WTC11 (cell line): ENCODE measurements at regions not wholly inside any gene's neighbourhood (a gene's known extent, or its start where the extent isn't known, plus 50 kb on each side); places are given as distances from the start of the nearest gene placed in this dataset.

Source experiments
- ATAC-seq: fragments of 200-7000 bp; cut with Tn5 transposase; 2 replicates; pipeline ENCODE4 v1.10.0; 2021; ENCODE audit warnings: mild to moderate bottlenecking, moderate library complexity
- CTCF ChIA-PET: fragments of 300-600 bp; sonication (Branson Sonifier 250); formaldehyde crosslinking; loops from one replicate; lab custom pipeline; 2021; ENCODE audit warnings: antibody characterized with exemption; lab: Charles Lee
- POLR2A ChIA-PET: fragments of 350-600 bp; sonication (Branson Sonifier 250); formaldehyde crosslinking; loops from one replicate; lab custom pipeline; 2021; ENCODE audit warnings: antibody characterized with exemption; lab: Charles Lee
- DNase-seq: peaks from one replicate; pipeline ENCODE4 v3.0.0; 2021; ENCODE audit warnings: low spot score
- H3K27ac Mint-ChIP-seq: 2 replicates; pipeline ENCODE4 v1.8.0; 2021; ENCODE audit warnings: mixed read lengths
- H3K27me3 Mint-ChIP-seq: 2 replicates; pipeline ENCODE4 v1.8.0; 2021; ENCODE audit warnings: low read depth, mild to moderate bottlenecking, moderate library complexity, mixed read lengths
- H3K36me3 Mint-ChIP-seq: 2 replicates; pipeline ENCODE4 v1.8.0; 2021; ENCODE audit warnings: mixed read lengths
- H3K4me1 Mint-ChIP-seq: 2 replicates; pipeline ENCODE4 v1.8.0; 2022; ENCODE audit warnings: mixed read lengths
- H3K4me3 Mint-ChIP-seq: 2 replicates; pipeline ENCODE4 v1.8.0; 2021; ENCODE audit warnings: mild to moderate bottlenecking, moderate library complexity, mixed read lengths
- H3K9me3 Mint-ChIP-seq: 2 replicates; pipeline ENCODE4 v1.8.0; 2021; ENCODE audit warnings: mixed read lengths
- CBFB ChIP-seq: sonication (generic); formaldehyde crosslinking; IDR thresholded peaks from 2 replicates; pipeline ENCODE4 v1.8.1; 2022; ENCODE audit warnings: mild to moderate bottlenecking, low read depth, missing genetic modification reagents
- CREB1 ChIP-seq: sonication (generic); formaldehyde crosslinking; IDR thresholded peaks from 2 replicates; pipeline ENCODE4 v1.8.0; 2023; ENCODE audit warnings: mild to moderate bottlenecking, missing genetic modification reagents
- JAZF1 ChIP-seq: fragments of 250-450 bp; sonication (Bioruptor Pico); IDR thresholded peaks from 2 replicates; pipeline ENCODE4 v1.9.0; 2021; ENCODE audit warnings: moderate library complexity, mild to moderate bottlenecking, inconsistent platforms
- MXD4 ChIP-seq: fragments of 250-450 bp; sonication (Bioruptor Pico); IDR thresholded peaks from 2 replicates; pipeline ENCODE4 v1.8.0; 2021; ENCODE audit warnings: mild to moderate bottlenecking, moderate library complexity, borderline replicate concordance
- MYBL2 ChIP-seq: sonication (generic); formaldehyde crosslinking; IDR thresholded peaks from 2 replicates; pipeline ENCODE4 v1.8.1; 2023; ENCODE audit warnings: mild to moderate bottlenecking, moderate library complexity, missing genetic modification reagents
- NR1H2 ChIP-seq: sonication (generic); formaldehyde crosslinking; IDR thresholded peaks from 2 replicates; pipeline ENCODE4 v1.9.0; 2021; ENCODE audit warnings: mild to moderate bottlenecking, moderate library complexity, missing genetic modification reagents
- OVOL2 ChIP-seq: fragments of 250-450 bp; sonication (Bioruptor Pico); IDR thresholded peaks from 2 replicates; pipeline ENCODE4 v1.9.0; 2021; ENCODE audit warnings: mild to moderate bottlenecking, borderline replicate concordance
- PRRX2 ChIP-seq: fragments of 250-450 bp; sonication (Bioruptor Pico); IDR thresholded peaks from 2 replicates; pipeline ENCODE4 v1.8.0; 2021; ENCODE audit warnings: mild to moderate bottlenecking
- RELA ChIP-seq: sonication (generic); formaldehyde crosslinking; IDR thresholded peaks from 2 replicates; pipeline ENCODE4 v1.8.1; 2022; ENCODE audit warnings: missing genetic modification reagents, mild to moderate bottlenecking, borderline replicate concordance
- RORB ChIP-seq: fragments of 250-450 bp; sonication (Bioruptor Pico); IDR thresholded peaks from 2 replicates; pipeline ENCODE4 v1.9.0; 2021; ENCODE audit warnings: mild to moderate bottlenecking
- SMAD4 ChIP-seq: sonication (generic); formaldehyde crosslinking; IDR thresholded peaks from 2 replicates; pipeline ENCODE4 v1.8.0; 2022; ENCODE audit warnings: mild to moderate bottlenecking, missing genetic modification reagents
- SOX15 ChIP-seq: fragments of 250-450 bp; sonication (Bioruptor Pico); IDR thresholded peaks from 2 replicates; pipeline ENCODE4 v1.9.0; 2021; ENCODE audit warnings: mild to moderate bottlenecking
- ZNF138 ChIP-seq: sonication (generic); formaldehyde crosslinking; conservative IDR thresholded peaks from 2 replicates; pipeline ENCODE4 v1.8.1; 2022; ENCODE audit warnings: mild to moderate bottlenecking, moderate library complexity, missing genetic modification reagents
- ZNF263 ChIP-seq: sonication (generic); formaldehyde crosslinking; IDR thresholded peaks from 2 replicates; pipeline ENCODE4 v1.8.1; 2022; ENCODE audit warnings: low read depth, mild to moderate bottlenecking, moderate library complexity, missing genetic modification reagents
- ZNF317 ChIP-seq: sonication (generic); formaldehyde crosslinking; IDR thresholded peaks from 2 replicates; pipeline ENCODE4 v1.8.1; 2023; ENCODE audit warnings: low read depth, mild to moderate bottlenecking, moderate library complexity, missing genetic modification reagents, borderline replicate concordance
- ZNF396 ChIP-seq: fragments of 250-450 bp; sonication (Bioruptor Pico); IDR thresholded peaks from 2 replicates; pipeline ENCODE4 v1.8.0; 2021; ENCODE audit warnings: mild to moderate bottlenecking, moderate library complexity, borderline replicate concordance
- ZNF671 ChIP-seq: fragments of 250-450 bp; sonication (Bioruptor Pico); IDR thresholded peaks from 2 replicates; pipeline ENCODE4 v1.8.0; 2021; ENCODE audit warnings: mild to moderate bottlenecking
- TF ChIP-seq, protein P1 (sequence below): sonication (generic); formaldehyde crosslinking; IDR thresholded peaks from 2 replicates; pipeline ENCODE4 v1.8.0; 2022; ENCODE audit warnings: mild to moderate bottlenecking, missing genetic modification reagents
- TF ChIP-seq, protein P2 (sequence below): fragments of 250-450 bp; sonication (Bioruptor Pico); IDR thresholded peaks from 2 replicates; pipeline ENCODE4 v1.9.0; 2021; ENCODE audit warnings: mild to moderate bottlenecking
- TF ChIP-seq, protein P3 (sequence below): fragments of 250-450 bp; sonication (Bioruptor Pico); IDR thresholded peaks from 2 replicates; pipeline ENCODE4 v1.8.0; 2021; ENCODE audit warnings: mild to moderate bottlenecking
- TF ChIP-seq, protein P4 (sequence below): sonication (generic); formaldehyde crosslinking; IDR thresholded peaks from 2 replicates; pipeline ENCODE4 v1.8.1; 2023; ENCODE audit warnings: mild to moderate bottlenecking, missing genetic modification reagents
- TF ChIP-seq, protein P5 (sequence below): sonication (generic); formaldehyde crosslinking; IDR thresholded peaks from 2 replicates; pipeline ENCODE4 v1.8.1; 2022; ENCODE audit warnings: mild to moderate bottlenecking, moderate library complexity, missing genetic modification reagents
- TF ChIP-seq, protein P6 (sequence below): fragments of 250-450 bp; sonication (Bioruptor Pico); IDR thresholded peaks from 2 replicates; pipeline ENCODE4 v1.9.0; 2021; ENCODE audit warnings: moderate library complexity, mild to moderate bottlenecking, inconsistent platforms, borderline replicate concordance
- TF ChIP-seq, protein P7 (sequence below): sonication (generic); formaldehyde crosslinking; IDR thresholded peaks from 2 replicates; pipeline ENCODE4 v1.8.1; 2022; ENCODE audit warnings: missing genetic modification reagents, borderline replicate concordance
- TF ChIP-seq, protein P8 (sequence below): fragments of 200-600 bp; IDR thresholded peaks from 2 replicates; pipeline ENCODE4 v1.8.0; 2022; ENCODE audit warnings: antibody characterized with exemption
- TF ChIP-seq, protein P9 (sequence below): sonication (generic); formaldehyde crosslinking; conservative IDR thresholded peaks from 2 replicates; pipeline ENCODE4 v1.8.1; 2022; ENCODE audit warnings: mild to moderate bottlenecking, missing genetic modification reagents

DNA sequence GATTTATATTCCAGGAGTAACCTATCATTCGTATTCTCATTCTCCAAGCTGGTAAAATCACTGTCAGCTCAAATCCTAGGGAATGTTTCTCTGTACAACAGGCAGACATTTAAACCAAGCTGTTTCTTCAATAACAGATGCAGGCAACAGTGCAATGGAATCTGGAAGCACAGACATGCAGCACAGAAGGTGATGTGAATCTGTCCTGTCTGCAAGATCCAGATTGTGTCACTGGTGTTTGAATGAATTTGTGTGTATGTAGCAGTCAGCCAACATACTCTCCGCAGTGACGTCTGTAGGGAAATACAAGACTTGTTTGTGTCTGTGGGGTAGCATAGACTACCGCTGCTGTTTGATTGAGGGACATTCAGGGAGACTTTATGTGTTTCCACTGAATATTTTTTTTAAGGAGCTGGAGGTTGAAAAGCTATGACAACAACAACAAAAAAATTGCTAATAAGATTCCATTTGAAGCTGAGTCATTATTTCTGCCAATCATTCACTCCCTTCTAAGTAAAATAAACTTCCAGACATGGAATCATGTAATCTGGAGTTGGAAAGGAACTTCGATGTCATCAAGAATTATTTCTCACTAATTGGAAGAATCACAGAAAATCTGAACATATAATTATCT lies 122.9 kb upstream of the MYO3A start:
- CTCF ChIA-PET = no interaction called here
- no peaks in the 10 kb centered on the region for H3K27me3 Mint-ChIP-seq
- no peak for TF ChIP-seq ZNF396 (CRISPR knock-in tag)
- TF ChIP-seq ZNF317 = no peak
- no peak for TF ChIP-seq SOX15
- TF ChIP-seq, protein P1, sequence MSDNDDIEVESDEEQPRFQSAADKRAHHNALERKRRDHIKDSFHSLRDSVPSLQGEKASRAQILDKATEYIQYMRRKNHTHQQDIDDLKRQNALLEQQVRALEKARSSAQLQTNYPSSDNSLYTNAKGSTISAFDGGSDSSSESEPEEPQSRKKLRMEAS (CRISPR knock-in tag) = no peak
- TF ChIP-seq, protein P2, sequence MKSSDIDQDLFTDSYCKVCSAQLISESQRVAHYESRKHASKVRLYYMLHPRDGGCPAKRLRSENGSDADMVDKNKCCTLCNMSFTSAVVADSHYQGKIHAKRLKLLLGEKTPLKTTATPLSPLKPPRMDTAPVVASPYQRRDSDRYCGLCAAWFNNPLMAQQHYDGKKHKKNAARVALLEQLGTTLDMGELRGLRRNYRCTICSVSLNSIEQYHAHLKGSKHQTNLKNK (CRISPR knock-in tag) = no peak
- TF ChIP-seq, protein P3, sequence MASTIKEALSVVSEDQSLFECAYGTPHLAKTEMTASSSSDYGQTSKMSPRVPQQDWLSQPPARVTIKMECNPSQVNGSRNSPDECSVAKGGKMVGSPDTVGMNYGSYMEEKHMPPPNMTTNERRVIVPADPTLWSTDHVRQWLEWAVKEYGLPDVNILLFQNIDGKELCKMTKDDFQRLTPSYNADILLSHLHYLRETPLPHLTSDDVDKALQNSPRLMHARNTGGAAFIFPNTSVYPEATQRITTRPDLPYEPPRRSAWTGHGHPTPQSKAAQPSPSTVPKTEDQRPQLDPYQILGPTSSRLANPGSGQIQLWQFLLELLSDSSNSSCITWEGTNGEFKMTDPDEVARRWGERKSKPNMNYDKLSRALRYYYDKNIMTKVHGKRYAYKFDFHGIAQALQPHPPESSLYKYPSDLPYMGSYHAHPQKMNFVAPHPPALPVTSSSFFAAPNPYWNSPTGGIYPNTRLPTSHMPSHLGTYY (CRISPR knock-in tag) = no peak
- TF ChIP-seq ZNF263 (CRISPR knock-in tag) = no peak
- no peak for TF ChIP-seq ZNF138 (CRISPR knock-in tag)
- no peak for TF ChIP-seq NR1H2 (CRISPR knock-in tag)
- TF ChIP-seq, protein P4, sequence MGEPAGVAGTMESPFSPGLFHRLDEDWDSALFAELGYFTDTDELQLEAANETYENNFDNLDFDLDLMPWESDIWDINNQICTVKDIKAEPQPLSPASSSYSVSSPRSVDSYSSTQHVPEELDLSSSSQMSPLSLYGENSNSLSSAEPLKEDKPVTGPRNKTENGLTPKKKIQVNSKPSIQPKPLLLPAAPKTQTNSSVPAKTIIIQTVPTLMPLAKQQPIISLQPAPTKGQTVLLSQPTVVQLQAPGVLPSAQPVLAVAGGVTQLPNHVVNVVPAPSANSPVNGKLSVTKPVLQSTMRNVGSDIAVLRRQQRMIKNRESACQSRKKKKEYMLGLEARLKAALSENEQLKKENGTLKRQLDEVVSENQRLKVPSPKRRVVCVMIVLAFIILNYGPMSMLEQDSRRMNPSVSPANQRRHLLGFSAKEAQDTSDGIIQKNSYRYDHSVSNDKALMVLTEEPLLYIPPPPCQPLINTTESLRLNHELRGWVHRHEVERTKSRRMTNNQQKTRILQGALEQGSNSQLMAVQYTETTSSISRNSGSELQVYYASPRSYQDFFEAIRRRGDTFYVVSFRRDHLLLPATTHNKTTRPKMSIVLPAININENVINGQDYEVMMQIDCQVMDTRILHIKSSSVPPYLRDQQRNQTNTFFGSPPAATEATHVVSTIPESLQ (CRISPR knock-in tag) = no peak
- no peak for TF ChIP-seq MXD4 (CRISPR knock-in tag)
- no peak for TF ChIP-seq PRRX2 (CRISPR knock-in tag)
- no peak for TF ChIP-seq RORB (CRISPR knock-in tag)
- TF ChIP-seq CBFB (CRISPR knock-in tag) = no peak
- TF ChIP-seq, protein P5, sequence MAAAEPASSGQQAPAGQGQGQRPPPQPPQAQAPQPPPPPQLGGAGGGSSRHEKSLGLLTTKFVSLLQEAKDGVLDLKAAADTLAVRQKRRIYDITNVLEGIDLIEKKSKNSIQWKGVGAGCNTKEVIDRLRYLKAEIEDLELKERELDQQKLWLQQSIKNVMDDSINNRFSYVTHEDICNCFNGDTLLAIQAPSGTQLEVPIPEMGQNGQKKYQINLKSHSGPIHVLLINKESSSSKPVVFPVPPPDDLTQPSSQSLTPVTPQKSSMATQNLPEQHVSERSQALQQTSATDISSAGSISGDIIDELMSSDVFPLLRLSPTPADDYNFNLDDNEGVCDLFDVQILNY (CRISPR knock-in tag) = no peak
- TF ChIP-seq, all 79 proteins: peak for 0
- DNase-seq (no peak), ATAC-seq (no peak)
- Mint-ChIP-seq H3K9me3 (peaks cover 13% of the 10 kb centered on the region), H3K4me1 (peaks cover 11% of the 10 kb centered on the region), H3K36me3 (peaks cover 2% of the 10 kb centered on the region; the same call in 1 of the 2 replicates), H3K4me3 (no peak overlapping the region), H3K27ac (no peak overlapping the region)
- POLR2A ChIA-PET = interaction anchor here (0.6 kb wide), 1 partner anchor 606 kb away, joined by 3 read pairs; no protein-coding TSS in a partner anchor

DNA sequence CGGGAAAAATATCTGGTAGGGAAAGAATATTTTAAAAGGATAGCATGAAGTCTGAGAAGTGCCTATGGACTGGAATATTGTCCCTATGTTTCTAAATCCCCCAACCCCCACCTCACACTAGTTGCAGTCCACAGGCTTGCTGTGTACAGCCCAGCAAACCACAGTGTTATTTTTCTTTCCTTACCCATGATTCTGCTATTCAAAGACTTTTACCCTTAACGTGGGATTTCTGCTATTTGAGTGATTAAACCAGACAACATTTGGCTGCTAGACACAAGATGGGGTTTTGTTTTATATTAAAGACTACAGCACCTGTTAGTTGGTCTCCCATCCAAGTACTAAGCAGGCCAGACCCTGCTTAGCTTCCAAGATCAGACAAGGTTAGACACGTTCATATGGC lies 120.5 kb upstream of the MYO3A start:
- H3K36me3 Mint-ChIP-seq = peaks cover 2% of the 10 kb centered on the region; the same call in 1 of the 2 replicates
- no peaks in the 10 kb centered on the region for H3K27me3 Mint-ChIP-seq
- H3K9me3 Mint-ChIP-seq = peaks cover 13% of the 10 kb centered on the region
- no peak overlapping the region for H3K27ac Mint-ChIP-seq
- ChIA-PET POLR2A (no interaction called here), CTCF (no interaction called here)
- no peak for ATAC-seq
- no peak for TF ChIP-seq OVOL2 (CRISPR knock-in tag)
- TF ChIP-seq, protein P6, sequence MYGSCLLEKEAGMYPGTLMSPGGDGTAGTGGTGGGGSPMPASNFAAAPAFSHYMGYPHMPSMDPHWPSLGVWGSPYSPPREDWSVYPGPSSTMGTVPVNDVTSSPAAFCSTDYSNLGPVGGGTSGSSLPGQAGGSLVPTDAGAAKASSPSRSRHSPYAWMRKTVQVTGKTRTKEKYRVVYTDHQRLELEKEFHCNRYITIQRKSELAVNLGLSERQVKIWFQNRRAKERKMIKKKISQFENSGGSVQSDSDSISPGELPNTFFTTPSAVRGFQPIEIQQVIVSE (CRISPR knock-in tag) = no peak
- TF ChIP-seq CREB1 (CRISPR knock-in tag) = no peak
- no peak for TF ChIP-seq ZNF671 (CRISPR knock-in tag)
- TF ChIP-seq, protein P5 (CRISPR knock-in tag) = no peak
- TF ChIP-seq MYBL2 = no peak
- no peak for TF ChIP-seq JAZF1 (CRISPR knock-in tag)
- no peak for TF ChIP-seq RELA (CRISPR knock-in tag)
- TF ChIP-seq SMAD4 (CRISPR knock-in tag) = no peak
- TF ChIP-seq, protein P7, sequence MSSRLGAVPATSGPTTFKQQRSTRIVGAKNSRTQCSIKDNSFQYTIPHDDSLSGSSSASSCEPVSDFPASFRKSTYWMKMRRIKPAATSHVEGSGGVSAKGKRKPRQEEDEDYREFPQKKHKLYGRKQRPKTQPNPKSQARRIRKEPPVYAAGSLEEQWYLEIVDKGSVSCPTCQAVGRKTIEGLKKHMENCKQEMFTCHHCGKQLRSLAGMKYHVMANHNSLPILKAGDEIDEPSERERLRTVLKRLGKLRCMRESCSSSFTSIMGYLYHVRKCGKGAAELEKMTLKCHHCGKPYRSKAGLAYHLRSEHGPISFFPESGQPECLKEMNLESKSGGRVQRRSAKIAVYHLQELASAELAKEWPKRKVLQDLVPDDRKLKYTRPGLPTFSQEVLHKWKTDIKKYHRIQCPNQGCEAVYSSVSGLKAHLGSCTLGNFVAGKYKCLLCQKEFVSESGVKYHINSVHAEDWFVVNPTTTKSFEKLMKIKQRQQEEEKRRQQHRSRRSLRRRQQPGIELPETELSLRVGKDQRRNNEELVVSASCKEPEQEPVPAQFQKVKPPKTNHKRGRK (CRISPR knock-in tag) = no peak
- TF ChIP-seq, protein P8, sequence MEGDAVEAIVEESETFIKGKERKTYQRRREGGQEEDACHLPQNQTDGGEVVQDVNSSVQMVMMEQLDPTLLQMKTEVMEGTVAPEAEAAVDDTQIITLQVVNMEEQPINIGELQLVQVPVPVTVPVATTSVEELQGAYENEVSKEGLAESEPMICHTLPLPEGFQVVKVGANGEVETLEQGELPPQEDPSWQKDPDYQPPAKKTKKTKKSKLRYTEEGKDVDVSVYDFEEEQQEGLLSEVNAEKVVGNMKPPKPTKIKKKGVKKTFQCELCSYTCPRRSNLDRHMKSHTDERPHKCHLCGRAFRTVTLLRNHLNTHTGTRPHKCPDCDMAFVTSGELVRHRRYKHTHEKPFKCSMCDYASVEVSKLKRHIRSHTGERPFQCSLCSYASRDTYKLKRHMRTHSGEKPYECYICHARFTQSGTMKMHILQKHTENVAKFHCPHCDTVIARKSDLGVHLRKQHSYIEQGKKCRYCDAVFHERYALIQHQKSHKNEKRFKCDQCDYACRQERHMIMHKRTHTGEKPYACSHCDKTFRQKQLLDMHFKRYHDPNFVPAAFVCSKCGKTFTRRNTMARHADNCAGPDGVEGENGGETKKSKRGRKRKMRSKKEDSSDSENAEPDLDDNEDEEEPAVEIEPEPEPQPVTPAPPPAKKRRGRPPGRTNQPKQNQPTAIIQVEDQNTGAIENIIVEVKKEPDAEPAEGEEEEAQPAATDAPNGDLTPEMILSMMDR = no peak
- TF ChIP-seq, protein P9, sequence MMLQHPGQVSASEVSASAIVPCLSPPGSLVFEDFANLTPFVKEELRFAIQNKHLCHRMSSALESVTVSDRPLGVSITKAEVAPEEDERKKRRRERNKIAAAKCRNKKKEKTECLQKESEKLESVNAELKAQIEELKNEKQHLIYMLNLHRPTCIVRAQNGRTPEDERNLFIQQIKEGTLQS (CRISPR knock-in tag) = no peak
- TF ChIP-seq, all 79 proteins: peak for 0
- no peak for DNase-seq
- Mint-ChIP-seq H3K4me3 (no peak overlapping the region), H3K4me1 (peaks cover 28% of the 10 kb centered on the region)
